ENCODE measurements at regions not wholly inside any gene's neighbourhood (a gene's known extent, or its start where the extent isn't known, plus 50 kb on each side); places are given as distances from the start of the nearest gene placed in this dataset.

- TF ChIP-seq SRF (IDR thresholded peaks at IDR 0.05; ENCODE audit: low read depth), result no peak
- no peak for TF ChIP-seq CTCF (IDR thresholded peaks at IDR 0.05 in 2 of 3, conservative IDR thresholded peaks at IDR 0.05 in 1 of 3; ENCODE audit: borderline replicate concordance in 1 of 3, insufficient read depth in 1 of 3, low read depth in 2 of 3, low read length in 2 of 3)
- no peak for TF ChIP-seq REST (IDR thresholded peaks at IDR 0.05; ENCODE audit: low read depth)
- no peak for TF ChIP-seq POLR2A (IDR thresholded peaks at IDR 0.05; ENCODE audit: borderline replicate concordance, extremely low read depth, insufficient read depth, insufficient read length)
- no peak for TF ChIP-seq EZH2 (IDR thresholded peaks at IDR 0.05)
- TF ChIP-seq ZBTB33 (IDR thresholded peaks at IDR 0.05; ENCODE audit: extremely low read depth, insufficient replicate concordance, low read length), result no peak
- no peak for TF ChIP-seq EGR1 (IDR thresholded peaks at IDR 0.05; ENCODE audit: low read depth)
- TF ChIP-seq YY1 (IDR thresholded peaks at IDR 0.05; ENCODE audit: extremely low read depth, insufficient replicate concordance, low read depth, low read length), result no peak
- TF ChIP-seq ELF1 (IDR thresholded peaks at IDR 0.05; ENCODE audit: borderline replicate concordance, low read depth), result no peak
- no peak for TF ChIP-seq POLR2AphosphoS5 (IDR thresholded peaks at IDR 0.05; ENCODE audit: low read depth, low read length)
These were observed 156.0 kb upstream of the MAST4 start for GRCh38 chr5:66440202-66440680.
